ENCODE measurements at regions not wholly inside any gene's neighbourhood (a gene's known extent, or its start where the extent isn't known, plus 50 kb on each side); places are given as distances from the start of the nearest gene placed in this dataset.

DNA sequence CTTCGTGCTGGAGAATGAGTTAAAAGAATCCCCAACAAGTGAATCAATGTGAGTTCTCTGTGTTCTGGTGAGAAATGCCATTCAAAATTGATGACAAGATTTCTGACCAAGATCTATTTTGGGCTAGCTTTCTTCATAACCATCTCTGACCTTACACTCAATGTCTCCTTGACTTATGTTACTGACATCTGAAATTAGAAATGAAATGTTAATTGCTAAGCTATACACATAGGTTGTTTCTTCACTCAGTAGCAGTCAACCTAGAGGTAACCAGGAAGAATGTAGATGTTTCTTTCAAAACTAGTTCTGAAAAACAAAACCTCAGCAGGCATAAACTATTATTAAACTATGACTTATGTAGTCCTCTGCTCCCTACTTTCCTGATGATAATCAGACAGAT lies 2220.7 kb upstream of the C9orf72 start:
- no peak for DNase-seq
- Histone ChIP-seq H3K36me3 (no peaks in the 10 kb centered on the region), H3K9me3 (no peaks in the 10 kb centered on the region), H3K27me3 (no peaks in the 10 kb centered on the region), H3K4me1 (no peaks in the 10 kb centered on the region), H3K4me3 (ENCODE audit: low read depth, low read length) (no peak overlapping the region)
- TF ChIP-seq CTCF (IDR thresholded peaks at IDR 0.05; ENCODE audit: low read depth, low read length) = no peak

- TF ChIP-seq CTCF (IDR thresholded peaks at IDR 0.05; ENCODE audit: low read depth, low read length) = no peak
- H3K9me3 ChIP-seq = no peaks in the 10 kb centered on the region
- no peaks in the 10 kb centered on the region for H3K4me1 ChIP-seq
Observed at GRCh38 chr9:29796291-29796952, 2223.1 kb upstream of the C9orf72 start.

DNA sequence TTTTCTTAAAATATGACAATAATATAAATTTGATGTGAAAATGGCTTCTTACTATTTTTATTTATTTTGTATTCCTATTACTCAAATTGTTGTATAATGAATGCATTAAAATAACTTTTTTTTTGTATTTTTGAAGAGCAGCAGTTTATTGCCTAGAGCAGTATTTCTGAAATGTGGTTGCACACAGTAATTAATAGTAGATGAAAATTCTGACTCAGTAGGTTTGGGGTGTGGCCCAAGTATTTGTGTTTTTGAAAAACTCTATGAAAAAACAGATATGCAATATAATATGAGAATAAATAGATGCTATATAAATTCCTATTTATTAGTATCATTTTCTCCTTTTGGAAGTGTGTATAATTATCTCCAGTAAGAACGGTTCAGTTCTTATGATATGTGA lies 2225.3 kb upstream of the C9orf72 start:
- no peak for DNase-seq
- TF ChIP-seq CTCF (IDR thresholded peaks at IDR 0.05; ENCODE audit: low read depth, low read length) = no peak

More at GRCh38 chr9:29796291-29796952, 2223.1 kb upstream of the C9orf72 start:
- H3K4me3 ChIP-seq (ENCODE audit: low read depth, low read length) = no peak overlapping the region
- no peak for DNase-seq
- H3K36me3 ChIP-seq = no peaks in the 10 kb centered on the region
- no peaks in the 10 kb centered on the region for H3K27me3 ChIP-seq

DNA sequence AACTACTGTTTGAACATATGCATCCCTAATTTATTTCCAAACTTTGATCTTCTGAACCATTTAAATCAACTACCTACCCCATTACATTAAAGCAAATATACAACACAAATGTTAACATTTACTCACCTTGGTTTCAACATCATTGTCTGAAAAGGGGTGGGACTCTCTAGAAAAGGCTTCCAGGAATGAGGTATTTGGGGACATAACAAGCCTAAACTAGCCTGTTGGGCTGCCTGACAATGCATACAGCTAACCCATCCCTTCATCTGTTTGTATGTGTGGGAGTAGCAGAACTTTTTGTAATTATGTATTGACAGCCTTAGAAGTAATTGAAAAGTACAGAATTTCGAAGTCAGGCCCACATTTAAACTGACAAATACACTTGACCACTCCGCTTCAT lies 2225.9 kb upstream of the C9orf72 start:
- no peaks in the 10 kb centered on the region for H3K36me3 ChIP-seq
- no peak for DNase-seq
- no peaks in the 10 kb centered on the region for H3K9me3 ChIP-seq
- H3K4me1 ChIP-seq = no peaks in the 10 kb centered on the region
- TF ChIP-seq CTCF (IDR thresholded peaks at IDR 0.05; ENCODE audit: low read depth, low read length) = no peak
- H3K4me3 ChIP-seq (ENCODE audit: low read depth, low read length) = no peak overlapping the region
- H3K27me3 ChIP-seq = no peaks in the 10 kb centered on the region

More for the DNA sequence above, 2225.3 kb upstream of the C9orf72 start:
- Histone ChIP-seq H3K4me1 (no peaks in the 10 kb centered on the region), H3K9me3 (no peaks in the 10 kb centered on the region), H3K4me3 (ENCODE audit: low read depth, low read length) (no peak overlapping the region), H3K27me3 (no peaks in the 10 kb centered on the region), H3K36me3 (no peaks in the 10 kb centered on the region)

- no peak for TF ChIP-seq CTCF (IDR thresholded peaks at IDR 0.05; ENCODE audit: low read depth, low read length)
- H3K27me3 ChIP-seq = no peaks in the 10 kb centered on the region
- no peaks in the 10 kb centered on the region for H3K9me3 ChIP-seq
- H3K4me1 ChIP-seq = no peaks in the 10 kb centered on the region
- H3K36me3 ChIP-seq = no peaks in the 10 kb centered on the region
- H3K4me3 ChIP-seq (ENCODE audit: low read depth, low read length) = no peak overlapping the region
- DNase-seq = no peak
Observed at GRCh38 chr9:29800821-29801220, 2227.5 kb upstream of the C9orf72 start.

DNA sequence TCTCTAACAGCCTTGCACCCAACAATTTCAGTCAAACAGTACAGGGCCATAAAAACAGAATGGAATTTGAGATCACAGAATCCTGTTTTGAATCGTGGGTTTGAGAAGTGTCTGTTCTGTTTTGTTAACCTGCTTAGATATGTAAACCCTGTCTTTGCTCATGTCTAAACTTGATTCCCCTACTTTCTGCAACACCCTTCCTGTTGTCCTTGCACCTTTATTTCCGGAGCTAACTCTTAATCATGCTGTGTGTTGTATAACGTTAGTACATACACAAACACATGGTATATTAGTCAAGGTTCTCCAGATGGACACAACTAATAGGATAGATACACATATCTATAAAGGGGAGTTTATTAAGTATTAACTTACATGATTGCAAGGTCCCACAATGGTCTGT lies 2229.2 kb upstream of the C9orf72 start:
- Histone ChIP-seq H3K27me3 (no peaks in the 10 kb centered on the region), H3K4me3 (ENCODE audit: low read depth, low read length) (no peak overlapping the region), H3K36me3 (no peaks in the 10 kb centered on the region), H3K4me1 (no peaks in the 10 kb centered on the region), H3K9me3 (no peaks in the 10 kb centered on the region)
- TF ChIP-seq CTCF (IDR thresholded peaks at IDR 0.05; ENCODE audit: low read depth, low read length) = no peak
- DNase-seq = no peak
